Epithelial cell of esophagus (primary cell): ENCODE measurements at regions not wholly inside any gene's neighbourhood (a gene's known extent, or its start where the extent isn't known, plus 50 kb on each side); places are given as distances from the start of the nearest gene placed in this dataset.

ENCODE experiments used
- DNase-seq: peaks from one replicate; pipeline ENCODE4 v3.0.0; 2010; ENCODE audit warnings: low read depth
- H3K4me3 ChIP-seq: 2 replicates; pipeline ENCODE4 v1.5.1; 2011; ENCODE audit warnings: mild to moderate bottlenecking, low read length, control low read depth
- CTCF ChIP-seq: IDR thresholded peaks from 2 replicates; pipeline ENCODE4 v1.5.1; 2011; ENCODE audit warnings: low read depth, mild to moderate bottlenecking, low read length, control low read depth, inconsistent platforms; ENCODE audit not compliant: insufficient read depth; ENCODE audit errors: missing control alignments

GRCh38 chr2:7571701-7572100 lies 654.5 kb downstream of the RNF144A start:
- no peak for DNase-seq
- H3K4me3 ChIP-seq, result no peak overlapping the region
- no peak for TF ChIP-seq CTCF

GRCh38 chr2:7572450-7572849 lies 655.2 kb downstream of the RNF144A start:
- DNase-seq, result no peak
- no peak for TF ChIP-seq CTCF
- no peak overlapping the region for H3K4me3 ChIP-seq

GRCh38 chr2:7573166-7573825 lies 656.1 kb downstream of the RNF144A start:
- no peak for DNase-seq
- no peak for TF ChIP-seq CTCF
- H3K4me3 ChIP-seq, result no peak overlapping the region

- no peak for DNase-seq
- H3K4me3 ChIP-seq, result no peak overlapping the region
These were observed 657.2 kb downstream of the RNF144A start for GRCh38 chr2:7574385-7574784.

GRCh38 chr2:7577769-7578168 lies 660.6 kb downstream of the RNF144A start:
- H3K4me3 ChIP-seq, result no peak overlapping the region
- no peak for TF ChIP-seq CTCF
- DNase-seq, result no peak

More at GRCh38 chr2:7574385-7574784, 657.2 kb downstream of the RNF144A start:
- TF ChIP-seq CTCF, result no peak

- DNase-seq, result no peak
- H3K4me3 ChIP-seq, result no peak overlapping the region
- TF ChIP-seq CTCF, result no peak
These were observed 666.8 kb downstream of the RNF144A start for GRCh38 chr2:7584017-7584416.

- no peak overlapping the region for H3K4me3 ChIP-seq
- TF ChIP-seq CTCF, result no peak
- no peak for DNase-seq
These were observed 669.7 kb downstream of the RNF144A start for GRCh38 chr2:7586898-7587297.
